ENCODE measurements at regions not wholly inside any gene's neighbourhood (a gene's known extent, or its start where the extent isn't known, plus 50 kb on each side); places are given as distances from the start of the nearest gene placed in this dataset.

DNA sequence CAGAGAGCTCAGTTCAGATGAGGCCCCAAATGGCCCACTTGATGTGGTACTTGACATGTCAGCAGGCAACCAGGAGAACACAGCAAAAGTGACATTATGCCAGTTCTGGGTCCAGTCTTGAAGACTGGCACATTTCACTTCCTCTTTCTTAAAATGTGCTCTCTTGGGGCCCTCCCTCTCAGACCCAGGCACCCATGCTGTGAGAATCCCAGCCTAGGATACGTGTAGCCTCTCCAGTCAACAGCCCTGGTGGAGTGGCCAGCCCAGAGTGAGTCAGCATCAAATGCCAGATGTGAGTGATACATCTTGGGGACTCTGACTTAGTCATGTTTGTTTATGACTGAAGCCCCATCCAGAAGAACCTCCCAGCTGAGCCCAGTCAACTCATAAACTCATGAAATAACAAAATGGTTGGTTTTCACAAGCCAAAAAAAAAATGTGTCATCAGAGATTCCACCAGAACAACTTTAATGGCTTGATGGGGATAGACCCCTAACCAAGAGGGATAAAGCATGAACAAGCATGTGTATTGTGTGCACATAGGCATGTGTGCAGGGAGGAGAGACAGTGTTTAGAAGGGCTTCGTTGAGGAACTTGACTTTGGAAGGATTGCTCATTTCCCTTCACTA is 82.5 kb upstream of the TNRC6C start (continued):
- peak; percentile 93 for TF ChIP-seq JUND (IDR thresholded peaks at IDR 0.05; ENCODE audit: borderline replicate concordance, low read depth, low read length)
- TF ChIP-seq JUND (tag; IDR thresholded peaks at IDR 0.05; ENCODE audit: borderline replicate concordance, low read depth, low read length) = peak; percentile 87; the same call in 2 of the 3 replicates
- TF ChIP-seq FOXK2 (conservative IDR thresholded peaks at IDR 0.05 in 1 of 2, IDR thresholded peaks at IDR 0.05 in 1 of 2; ENCODE audit: low read depth in 2 of 2) = peak; percentile 87 to 89
- peak; percentile 23; the same call in 1 of the 2 replicates for TF ChIP-seq EP400 (IDR thresholded peaks at IDR 0.05)
- no peak for TF ChIP-seq TCF7 (IDR thresholded peaks at IDR 0.05; ENCODE audit: borderline replicate concordance)
- no peak for TF ChIP-seq ZSCAN29 (IDR thresholded peaks at IDR 0.05)
- TF ChIP-seq GABPA (tag; conservative IDR thresholded peaks at IDR 0.05; ENCODE audit: low read depth) = 0 out of 2 replicates have a peak, but pooled peaks have one; percentile 25
- peak; percentile 96 for TF ChIP-seq C11orf30 (IDR thresholded peaks at IDR 0.05; ENCODE audit: low read depth)
- no peak for TF ChIP-seq CAMTA2 (CRISPR knock-in tag; conservative IDR thresholded peaks at IDR 0.05)
- TF ChIP-seq ZNF316 (IDR thresholded peaks at IDR 0.05) = peak; percentile 95
- TF ChIP-seq NRF1 (conservative IDR thresholded peaks at IDR 0.05 in 1 of 2, IDR thresholded peaks at IDR 0.05 in 1 of 2) = peak in 1 of 2 experiments; percentile 34; a peak in 1 of 4 replicates
- TF ChIP-seq NBN (IDR thresholded peaks at IDR 0.05; ENCODE audit: low read depth) = 0 out of 2 replicates have a peak, but pooled peaks have one; percentile 19
- TF ChIP-seq SPI1 (IDR thresholded peaks at IDR 0.05; ENCODE audit: borderline replicate concordance, low read depth, low read length) = peak; percentile 99
- TF ChIP-seq, protein P1, sequence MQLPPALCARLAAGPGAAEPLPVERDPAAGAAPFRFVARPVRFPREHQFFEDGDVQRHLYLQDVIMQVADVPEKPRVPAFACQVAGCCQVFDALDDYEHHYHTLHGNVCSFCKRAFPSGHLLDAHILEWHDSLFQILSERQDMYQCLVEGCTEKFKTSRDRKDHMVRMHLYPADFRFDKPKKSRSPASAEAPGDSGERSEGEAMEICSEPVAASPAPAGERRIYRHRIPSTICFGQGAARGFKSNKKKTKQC (CRISPR knock-in tag; IDR thresholded peaks at IDR 0.05) = peak; percentile 20; the same call in 1 of the 2 replicates
- TF ChIP-seq PHF8 (IDR thresholded peaks at IDR 0.05; ENCODE audit: borderline replicate concordance, low read length) = peak; percentile 16; the same call in 1 of the 2 replicates
- TF ChIP-seq, protein P2, sequence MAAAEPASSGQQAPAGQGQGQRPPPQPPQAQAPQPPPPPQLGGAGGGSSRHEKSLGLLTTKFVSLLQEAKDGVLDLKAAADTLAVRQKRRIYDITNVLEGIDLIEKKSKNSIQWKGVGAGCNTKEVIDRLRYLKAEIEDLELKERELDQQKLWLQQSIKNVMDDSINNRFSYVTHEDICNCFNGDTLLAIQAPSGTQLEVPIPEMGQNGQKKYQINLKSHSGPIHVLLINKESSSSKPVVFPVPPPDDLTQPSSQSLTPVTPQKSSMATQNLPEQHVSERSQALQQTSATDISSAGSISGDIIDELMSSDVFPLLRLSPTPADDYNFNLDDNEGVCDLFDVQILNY (CRISPR knock-in tag; IDR thresholded peaks at IDR 0.05) = no peak
- TF ChIP-seq BRD9 (IDR thresholded peaks at IDR 0.05; ENCODE audit: low read depth, partially characterized antibody) = no peak
- TF ChIP-seq PHTF2 (CRISPR knock-in tag; IDR thresholded peaks at IDR 0.05) = no peak
- peak; percentile 91 for TF ChIP-seq JUN (IDR thresholded peaks at IDR 0.05; ENCODE audit: borderline replicate concordance, low read depth, low read length)
- TF ChIP-seq JUN (CRISPR knock-in tag; IDR thresholded peaks at IDR 0.05; ENCODE audit: borderline replicate concordance) = no peak
- TF ChIP-seq ZNF764 (CRISPR knock-in tag; IDR thresholded peaks at IDR 0.05; ENCODE audit: low read depth) = no peak
- TF ChIP-seq, protein P3, sequence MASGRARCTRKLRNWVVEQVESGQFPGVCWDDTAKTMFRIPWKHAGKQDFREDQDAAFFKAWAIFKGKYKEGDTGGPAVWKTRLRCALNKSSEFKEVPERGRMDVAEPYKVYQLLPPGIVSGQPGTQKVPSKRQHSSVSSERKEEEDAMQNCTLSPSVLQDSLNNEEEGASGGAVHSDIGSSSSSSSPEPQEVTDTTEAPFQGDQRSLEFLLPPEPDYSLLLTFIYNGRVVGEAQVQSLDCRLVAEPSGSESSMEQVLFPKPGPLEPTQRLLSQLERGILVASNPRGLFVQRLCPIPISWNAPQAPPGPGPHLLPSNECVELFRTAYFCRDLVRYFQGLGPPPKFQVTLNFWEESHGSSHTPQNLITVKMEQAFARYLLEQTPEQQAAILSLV (tag; IDR thresholded peaks at IDR 0.05) = 0 out of 2 replicates have a peak, but pooled peaks have one; percentile 30
- peak; percentile 83 for TF ChIP-seq ZNF766 (CRISPR knock-in tag; conservative IDR thresholded peaks at IDR 0.05)
- TF ChIP-seq, protein P4, sequence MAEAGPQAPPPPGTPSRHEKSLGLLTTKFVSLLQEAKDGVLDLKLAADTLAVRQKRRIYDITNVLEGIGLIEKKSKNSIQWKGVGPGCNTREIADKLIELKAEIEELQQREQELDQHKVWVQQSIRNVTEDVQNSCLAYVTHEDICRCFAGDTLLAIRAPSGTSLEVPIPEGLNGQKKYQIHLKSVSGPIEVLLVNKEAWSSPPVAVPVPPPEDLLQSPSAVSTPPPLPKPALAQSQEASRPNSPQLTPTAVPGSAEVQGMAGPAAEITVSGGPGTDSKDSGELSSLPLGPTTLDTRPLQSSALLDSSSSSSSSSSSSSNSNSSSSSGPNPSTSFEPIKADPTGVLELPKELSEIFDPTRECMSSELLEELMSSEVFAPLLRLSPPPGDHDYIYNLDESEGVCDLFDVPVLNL (CRISPR knock-in tag; IDR thresholded peaks at IDR 0.05; ENCODE audit: low read depth) = no peak
- TF ChIP-seq SMARCE1 (IDR thresholded peaks at IDR 0.05) = peak; percentile 84
